K562 (cell line): ENCODE measurements at regions not wholly inside any gene's neighbourhood (a gene's known extent, or its start where the extent isn't known, plus 50 kb on each side); places are given as distances from the start of the nearest gene placed in this dataset.
A peak's percentile ranks its signal among the peaks of the same experiment; 100 is the strongest.

Source experiments
- ATAC-seq: fragments of 200-7000 bp; cut with Tn5 transposase; 3 replicates; pipeline ENCODE4 v1.9.1; 2020; ENCODE audit warnings: moderate library complexity
- BruUV-seq: library from RNA; stranded (reverse); fragments of 400-500 nt; replicated peaks from 2 replicates; lab custom pipeline; 2021; lab: Mats Ljungman, UMichigan
- CTCF ChIA-PET: fragments of 300-600 bp; formaldehyde crosslinking; extraction: SDS; loops from one replicate; lab custom pipeline; 2021; ENCODE audit warnings: low intra/inter-chr PET ratio; lab: Yijun Ruan, JAX
- POLR2A ChIA-PET: fragments of 300-600, 350-650 bp; sonication (Branson Sonifier 250); formaldehyde crosslinking; extraction: SDS; loops from one replicate; lab custom pipeline; 2021; ENCODE audit warnings: antibody characterized with exemption, inconsistent platforms; lab: Yijun Ruan, JAX
- DNase-seq, 4 experiments: peaks; one replicate each; pipeline versions ENCODE4 v3.0.0 to v3.0.0-alpha.2; 2011 to 2018; ENCODE audit warnings: low spot score in 3 of 4, mixed read lengths in 3 of 4; ENCODE audit errors: extremely low read depth in 1 of 4
- FAIRE-seq: peaks from 2 replicates; lab custom pipeline; 2011; peaks lifted over from hg19 to GRCh38; lab: Jason Lieb, UNC
- H2AFZ ChIP-seq: 2 replicates; pipeline ENCODE4 v1.6.0; 2011; ENCODE audit warnings: low read depth, low read length, control low read depth, inconsistent platforms
- H3K27ac ChIP-seq: fragments of 200-600 bp; 3 replicates; pipeline ENCODE4 v1.8.0; 2011; ENCODE audit warnings: low read depth, mild to moderate bottlenecking, control low read depth, inconsistent platforms, low read length, moderate library complexity, mixed read lengths; ENCODE audit errors: extremely low read depth
- H3K27me3 ChIP-seq, 2 experiments: fragments of 300-600 bp in 1 of 2; 2 replicates in 1 of 2; 3 replicates in 1 of 2; pipeline versions ENCODE4 v1.6.0 to v1.8.0; 2011; ENCODE audit warnings: inconsistent platforms in 2 of 2, low read length in 2 of 2, mild to moderate bottlenecking in 1 of 2, mixed read lengths in 1 of 2, moderate library complexity in 1 of 2; ENCODE audit not compliant: control insufficient read depth in 2 of 2, insufficient read depth in 2 of 2
- H3K36me3 ChIP-seq: fragments of 300-600 bp; 3 replicates; pipeline ENCODE4 v1.8.0; 2011; ENCODE audit warnings: mild to moderate bottlenecking, low read length, inconsistent platforms; ENCODE audit not compliant: control insufficient read depth, insufficient read depth
- H3K4me1 ChIP-seq, 2 experiments: fragments of 200-600 bp in 1 of 2; replicated peaks in 1 of 2; 2 replicates in 1 of 2; 3 replicates in 1 of 2; pipeline versions ENCODE4 v1.5.1 to v1.8.0; 2011; ENCODE audit warnings: inconsistent platforms in 2 of 2, low read length in 2 of 2, mild to moderate bottlenecking in 1 of 2, mixed read lengths in 1 of 2, moderate library complexity in 1 of 2; ENCODE audit not compliant: control insufficient read depth in 2 of 2, insufficient read depth in 2 of 2
- H3K4me2 ChIP-seq: 2 replicates; pipeline ENCODE4 v1.6.1; 2011; ENCODE audit warnings: low read length, control low read depth, inconsistent platforms, mixed read lengths; ENCODE audit not compliant: insufficient read depth
- H3K4me3 ChIP-seq: fragments of 200-600 bp; sonication (generic), shearing (Covaris generic); 2 replicates; pipeline ENCODE4 v1.5.1; 2016; ENCODE audit warnings: control low read depth, inconsistent platforms
- H3K79me2 ChIP-seq: fragments of 200-600 bp; 3 replicates; pipeline ENCODE4 v1.8.0; 2011; ENCODE audit warnings: low read length, inconsistent platforms; ENCODE audit not compliant: control insufficient read depth, insufficient read depth
- H3K9ac ChIP-seq, 2 experiments: 2 replicates each; pipeline versions ENCODE4 v1.6.0 to v1.6.1; 2011; ENCODE audit warnings: low read depth in 2 of 2, low read length in 2 of 2, control low read depth in 1 of 2, inconsistent platforms in 1 of 2, mild to moderate bottlenecking in 1 of 2, mixed read lengths in 1 of 2; ENCODE audit not compliant: insufficient read depth in 1 of 2
- H3K9me1 ChIP-seq: one replicate; pipeline ENCODE4 v1.6.0; 2011; ENCODE audit warnings: inconsistent platforms, mild to moderate bottlenecking, low read length, moderate library complexity; ENCODE audit not compliant: control insufficient read depth, insufficient read depth
- H3K9me3 ChIP-seq: replicated peaks from 2 replicates; pipeline ENCODE4 v1.5.1; 2011; ENCODE audit warnings: low read depth, low read length, inconsistent platforms; ENCODE audit not compliant: control insufficient read depth, insufficient read depth
- H4K20me1 ChIP-seq: replicated peaks from 2 replicates; pipeline ENCODE4 v1.6.1; 2011; ENCODE audit warnings: low read length, inconsistent platforms, mixed read lengths; ENCODE audit not compliant: control insufficient read depth, insufficient read depth
- ARID2 ChIP-seq: fragments of 450-650 bp; IDR thresholded peaks from 2 replicates; pipeline ENCODE4 v1.6.1; 2017; ENCODE audit warnings: antibody characterized with exemption, mild to moderate bottlenecking
- CBX2 ChIP-seq: fragments of 200-600 bp; sonication (generic); IDR thresholded peaks from one replicate; pipeline ENCODE4 v1.6.1; 2012; ENCODE audit warnings: mild to moderate bottlenecking, low read length, inconsistent platforms; ENCODE audit not compliant: insufficient read depth, poor library complexity, severe bottlenecking
- CTCFL ChIP-seq: IDR thresholded peaks from 2 replicates; pipeline ENCODE4 v1.6.1; 2011; ENCODE audit warnings: borderline replicate concordance, low read depth, mild to moderate bottlenecking, moderate library complexity, low read length; ENCODE audit not compliant: insufficient read depth, poor library complexity, severe bottlenecking
- ELK1 ChIP-seq: sonication (generic); formaldehyde crosslinking; IDR thresholded peaks from 2 replicates; pipeline ENCODE4 v1.8.1; 2022; ENCODE audit warnings: missing genetic modification reagents
- TEAD1 ChIP-seq, 2 experiments: fragments of 450-650 bp in 1 of 2; sonication (generic) in 1 of 2; formaldehyde crosslinking; IDR thresholded peaks; 2 replicates each; pipeline versions ENCODE4 v1.4.0 to v1.8.0; 2020 to 2022; ENCODE audit warnings: mild to moderate bottlenecking in 2 of 2, missing genetic modification reagents in 1 of 2
- TFE3 ChIP-seq: fragments of 450-650 bp; formaldehyde crosslinking; IDR thresholded peaks from 2 replicates; pipeline ENCODE4 v1.4.0; 2020; ENCODE audit warnings: mild to moderate bottlenecking, mixed read lengths
- XRCC4 ChIP-seq: IDR thresholded peaks from one replicate; pipeline ENCODE4 v1.6.1; 2011; ENCODE audit not compliant: insufficient read depth, insufficient read length; ENCODE audit errors: extremely low read depth
- ZNF75A ChIP-seq: fragments of 450-650 bp; formaldehyde crosslinking; IDR thresholded peaks from 2 replicates; pipeline ENCODE4 v1.4.0; 2020; ENCODE audit warnings: mild to moderate bottlenecking
- WGBS: fragments of 100-300 bp; shearing (Covaris generic); methylation state at CpG from one replicate; pipeline ENCODE4 v1.1.6; 2016; ENCODE audit warnings: low coverage, mixed read lengths; ENCODE audit not compliant: insufficient coverage; ENCODE audit errors: missing lambda C conversion rate; 5-methylcytosine and 5-hydroxymethylcytosine counted together
- in situ Hi-C: fragments of 300-500 bp; cut with MboI; formaldehyde crosslinking; loops from 4 replicates; pipeline ENCODE4 v1.15.0; 2018; ENCODE audit warnings: inconsistent platforms, mixed read lengths
- intact Hi-C: fragments of 100-400 bp; cut with micrococcal nuclease; formaldehyde crosslinking; loops from 2 replicates; pipeline ENCODE4 v1.14.2; 2022

GRCh38 chr4:179855469-179855868 lies 2387.7 kb upstream of the TENM3 start:
- TF ChIP-seq TFE3 (CRISPR knock-in tag) (0 out of 2 replicates have a peak, but pooled peaks have one; percentile 2), ZNF75A (no peak)
- no peaks in the 10 kb centered on the region for H3K27me3 ChIP-seq

GRCh38 chr4:179858221-179858620 lies 2385.0 kb upstream of the TENM3 start:
- ChIA-PET POLR2A (no interaction called here), CTCF (no interaction called here)
- H3K9ac ChIP-seq: no peak overlapping the region
- H3K79me2 ChIP-seq: no peaks in the 10 kb centered on the region
- no peak overlapping the region for H3K4me3 ChIP-seq
- no peak overlapping the region for H2AFZ ChIP-seq
- no peaks in the 10 kb centered on the region for H3K4me1 ChIP-seq
- no peak for ATAC-seq
- intact Hi-C loops (no loop called here), in situ Hi-C loops (no loop called here)
- no peak overlapping the region for H3K27ac ChIP-seq
- DNase-seq: no peak
- H3K9me1 ChIP-seq: no peaks in the 10 kb centered on the region
- no TSS peak for BruUV-seq
- WGBS: 5% methylated on average over 4 of the region's 4 CpGs
- no peaks in the 10 kb centered on the region for H3K27me3 ChIP-seq
- FAIRE-seq: no peak
- no peaks in the 10 kb centered on the region for H3K9me3 ChIP-seq
- no peak overlapping the region for H3K4me2 ChIP-seq
- no peaks in the 10 kb centered on the region for H4K20me1 ChIP-seq
- H3K36me3 ChIP-seq: no peaks in the 10 kb centered on the region
- TF ChIP-seq CBX2: no peak
- no peak for TF ChIP-seq ARID2
- TF ChIP-seq ELK1 (CRISPR knock-in tag): no peak
- TF ChIP-seq XRCC4: no peak
- TF ChIP-seq CTCFL: no peak
- no peak for TF ChIP-seq TEAD1 (CRISPR knock-in tag; IDR thresholded peaks at IDR 0.05)

More at GRCh38 chr4:179855469-179855868, 2387.7 kb upstream of the TENM3 start:
- Histone ChIP-seq H3K9me3 (0 out of 2 replicates have a peak, but pooled peaks cover 2% of the 10 kb centered on the region), H2AFZ (no peak overlapping the region), H3K9me1 (no peaks in the 10 kb centered on the region), H3K79me2 (no peaks in the 10 kb centered on the region), H3K27ac (no peak overlapping the region), H3K4me1 (no peaks in the 10 kb centered on the region), H3K9ac (no peak overlapping the region), H3K4me2 (no peak overlapping the region), H3K4me3 (no peak overlapping the region), H3K36me3 (no peaks in the 10 kb centered on the region), H4K20me1 (no peaks in the 10 kb centered on the region)
- WGBS: 0% methylated on average over 3 of the region's 3 CpGs
- in situ Hi-C loops: no loop called here
- intact Hi-C loops: no loop called here
- CTCF ChIA-PET: no interaction called here
- ATAC-seq (no peak), DNase-seq (no peak), FAIRE-seq (no peak)
- BruUV-seq: no TSS peak
- POLR2A ChIA-PET: no interaction called here
